HUES48 (cell line): ENCODE measurements at regions not wholly inside any gene's neighbourhood (a gene's known extent, or its start where the extent isn't known, plus 50 kb on each side); places are given as distances from the start of the nearest gene placed in this dataset.
"Not testable (repeated sequence)": the region's sequence is repeated elsewhere in the genome, so short reads cannot be mapped to it uniquely, and the experiment has no call there.

Experiments
- H3K27ac ChIP-seq: one replicate; pipeline ENCODE4 v1.7.0; 2013; ENCODE audit warnings: low read depth, low read length, inconsistent platforms
- H3K27me3 ChIP-seq: 2 replicates; pipeline ENCODE4 v1.6.1; 2013; ENCODE audit warnings: mild to moderate bottlenecking, low read length; ENCODE audit not compliant: control insufficient read depth, insufficient read depth
- H3K36me3 ChIP-seq: 2 replicates; pipeline ENCODE4 v1.6.1; 2013; ENCODE audit warnings: low read length; ENCODE audit not compliant: control insufficient read depth, insufficient read depth
- H3K4me1 ChIP-seq: 2 replicates; pipeline ENCODE4 v1.6.1; 2013; ENCODE audit warnings: mild to moderate bottlenecking, low read length; ENCODE audit not compliant: control insufficient read depth, insufficient read depth
- H3K4me3 ChIP-seq: 2 replicates; pipeline ENCODE4 v1.5.1; 2013; ENCODE audit warnings: mild to moderate bottlenecking, low read depth, low read length
- H3K9ac ChIP-seq: 2 replicates; pipeline ENCODE4 v1.6.1; 2013; ENCODE audit warnings: mild to moderate bottlenecking, low read depth, low read length, moderate library complexity
- H3K9me3 ChIP-seq: 2 replicates; pipeline ENCODE4 v1.6.1; 2013; ENCODE audit warnings: low read length; ENCODE audit not compliant: control insufficient read depth, insufficient read depth

GRCh38 chr9:104302775-104303174 is 201.3 kb upstream of the OR13F1 start:
- no peak overlapping the region for H3K9ac ChIP-seq
- H3K36me3 ChIP-seq, result no peaks in the 10 kb centered on the region
- no peaks in the 10 kb centered on the region for H3K27me3 ChIP-seq
- H3K4me1 ChIP-seq, result no peaks in the 10 kb centered on the region
- H3K9me3 ChIP-seq, result no peaks in the 10 kb centered on the region
- no peak overlapping the region for H3K4me3 ChIP-seq
- H3K27ac ChIP-seq, result no peak overlapping the region

- Histone ChIP-seq H3K36me3 (no peaks in the 10 kb centered on the region), H3K27ac (no peak overlapping the region)
Measured at GRCh38 chr9:104304925-104305324, 199.1 kb upstream of the OR13F1 start.

GRCh38 chr9:104313396-104314110 is 190.5 kb upstream of the OR13F1 start:
- Histone ChIP-seq H3K4me1 (no peaks in the 10 kb centered on the region), H3K36me3 (no peaks in the 10 kb centered on the region), H3K27ac (no peak overlapping the region), H3K9ac (no peak overlapping the region), H3K27me3 (no peaks in the 10 kb centered on the region), H3K4me3 (no peak overlapping the region), H3K9me3 (no peaks in the 10 kb centered on the region)

More at GRCh38 chr9:104304925-104305324, 199.1 kb upstream of the OR13F1 start:
- Histone ChIP-seq H3K9ac (no peak overlapping the region), H3K4me1 (no peaks in the 10 kb centered on the region), H3K27me3 (no peaks in the 10 kb centered on the region), H3K9me3 (no peaks in the 10 kb centered on the region), H3K4me3 (no peak overlapping the region)

GRCh38 chr9:104316201-104317009 is 187.7 kb upstream of the OR13F1 start:
- not testable (repeated sequence) for H3K9me3 ChIP-seq, H3K36me3 ChIP-seq, H3K27me3 ChIP-seq, H3K27ac ChIP-seq, H3K9ac ChIP-seq, H3K4me1 ChIP-seq, H3K4me3 ChIP-seq

- H3K27ac ChIP-seq, result no peak overlapping the region
- no peak overlapping the region for H3K9ac ChIP-seq
- no peak overlapping the region for H3K4me3 ChIP-seq
- no peaks in the 10 kb centered on the region for H3K27me3 ChIP-seq
- no peaks in the 10 kb centered on the region for H3K36me3 ChIP-seq
- H3K9me3 ChIP-seq, result no peaks in the 10 kb centered on the region
- no peaks in the 10 kb centered on the region for H3K4me1 ChIP-seq
Measured at GRCh38 chr9:104319198-104319597, 184.9 kb upstream of the OR13F1 start.

GRCh38 chr9:104319685-104320084 is 184.4 kb upstream of the OR13F1 start:
- no peaks in the 10 kb centered on the region for H3K9me3 ChIP-seq
- no peaks in the 10 kb centered on the region for H3K27me3 ChIP-seq

GRCh38 chr9:104322596-104322995 is 181.5 kb upstream of the OR13F1 start:
- H3K27me3 ChIP-seq, result no peaks in the 10 kb centered on the region
- H3K4me3 ChIP-seq, result no peak overlapping the region
- H3K27ac ChIP-seq, result no peak overlapping the region
- H3K9ac ChIP-seq, result no peak overlapping the region
- H3K36me3 ChIP-seq, result no peaks in the 10 kb centered on the region
- no peaks in the 10 kb centered on the region for H3K4me1 ChIP-seq
- H3K9me3 ChIP-seq, result no peaks in the 10 kb centered on the region

More at GRCh38 chr9:104319685-104320084, 184.4 kb upstream of the OR13F1 start:
- Histone ChIP-seq H3K27ac (no peak overlapping the region), H3K4me1 (no peaks in the 10 kb centered on the region), H3K36me3 (no peaks in the 10 kb centered on the region), H3K4me3 (no peak overlapping the region), H3K9ac (no peak overlapping the region)

- H3K27ac ChIP-seq, H3K27me3 ChIP-seq: not testable (repeated sequence)
Measured at GRCh38 chr9:104323967-104324694, 179.9 kb upstream of the OR13F1 start.

GRCh38 chr9:104326912-104327311 is 177.2 kb upstream of the OR13F1 start:
- no peaks in the 10 kb centered on the region for H3K27me3 ChIP-seq
- no peaks in the 10 kb centered on the region for H3K9me3 ChIP-seq
- no peaks in the 10 kb centered on the region for H3K4me1 ChIP-seq
- no peak overlapping the region for H3K27ac ChIP-seq
- no peak overlapping the region for H3K4me3 ChIP-seq
- H3K36me3 ChIP-seq, result no peaks in the 10 kb centered on the region
- no peak overlapping the region for H3K9ac ChIP-seq

More at GRCh38 chr9:104323967-104324694, 179.9 kb upstream of the OR13F1 start:
- not testable (repeated sequence) for H3K4me3 ChIP-seq, H3K4me1 ChIP-seq, H3K9ac ChIP-seq, H3K36me3 ChIP-seq, H3K9me3 ChIP-seq

- no peak overlapping the region for H3K4me3 ChIP-seq
- 0 out of 2 replicates have a peak, but pooled peaks cover 2% of the 10 kb centered on the region for H3K4me1 ChIP-seq
- peaks cover under 1% of the 10 kb centered on the region; the same call in 1 of the 2 replicates for H3K9me3 ChIP-seq
- no peak overlapping the region for H3K9ac ChIP-seq
- H3K36me3 ChIP-seq, result no peaks in the 10 kb centered on the region
- no peaks in the 10 kb centered on the region for H3K27me3 ChIP-seq
- no peak overlapping the region for H3K27ac ChIP-seq
Measured at GRCh38 chr9:104329245-104329644, 174.8 kb upstream of the OR13F1 start.
